ENCODE measurements at regions not wholly inside any gene's neighbourhood (a gene's known extent, or its start where the extent isn't known, plus 50 kb on each side); places are given as distances from the start of the nearest gene placed in this dataset.

GRCh38 chr11:129584316-129584715 is 208.7 kb downstream of the BARX2 start:
- no TSS peak for BruUV-seq (replicated peaks)
- no peaks in the 10 kb centered on the region for H3K4me1 ChIP-seq (ENCODE audit: control insufficient read depth in 1 of 2, insufficient read depth in 2 of 2, low read length in 2 of 2)
- no peak overlapping the region for H3K9ac ChIP-seq (ENCODE audit: low read length)
- intact Hi-C loops (cut with micrococcal nuclease), result no loop called here
- no peak overlapping the region for H2AFZ ChIP-seq (ENCODE audit: low read depth, low read length, poor library complexity, severe bottlenecking)
- no peaks in the 10 kb centered on the region for H3K9me3 ChIP-seq (ENCODE audit: control insufficient read depth in 1 of 2, insufficient read depth in 1 of 2, low read depth in 1 of 2, low read length in 2 of 2)
- H3K4me3 ChIP-seq (replicated peaks in 1 of 2; ENCODE audit: low read depth in 1 of 2, low read length in 2 of 2), result no peak overlapping the region
- ChIA-PET RAD21 (ENCODE audit: low non-redundant PET in 1 of 2, low total read pairs in 2 of 2, uncharacterized antibody in 2 of 2, unreplicated experiment in 2 of 2) (no interaction called here), POLR2A (no interaction called here), CTCF (no interaction called here)
- no peaks in the 10 kb centered on the region for H4K20me1 ChIP-seq (ENCODE audit: insufficient read depth)
- H3K27ac ChIP-seq (ENCODE audit: low read depth, low read length), result no peak overlapping the region
- no peak for DNase-seq (ENCODE audit: low read depth, low spot score)
- H3K4me2 ChIP-seq (ENCODE audit: low read length), result no peak overlapping the region
- H3K9me2 ChIP-seq (ENCODE audit: insufficient read depth), result no peaks in the 10 kb centered on the region
- H3K27me3 ChIP-seq (ENCODE audit: insufficient read depth, low read length), result peaks cover 7% of the 10 kb centered on the region; the same call in 1 of the 2 replicates
- no peak for ATAC-seq
- H3K36me3 ChIP-seq (ENCODE audit: control insufficient read depth in 1 of 2, insufficient read depth in 2 of 2, low read length in 2 of 2), result no peaks in the 10 kb centered on the region
- no peaks in the 10 kb centered on the region for H3K79me2 ChIP-seq (ENCODE audit: insufficient read depth, low read length)
- TF ChIP-seq FOSL1 (IDR thresholded peaks at IDR 0.05; ENCODE audit: low read depth), result no peak
- no peak for TF ChIP-seq CBX3 (IDR thresholded peaks at IDR 0.05; ENCODE audit: low read depth)
- TF ChIP-seq EZH2 (IDR thresholded peaks at IDR 0.05), result no peak
- no peak for TF ChIP-seq ATF3 (IDR thresholded peaks at IDR 0.05)
- TF ChIP-seq, protein P1, sequence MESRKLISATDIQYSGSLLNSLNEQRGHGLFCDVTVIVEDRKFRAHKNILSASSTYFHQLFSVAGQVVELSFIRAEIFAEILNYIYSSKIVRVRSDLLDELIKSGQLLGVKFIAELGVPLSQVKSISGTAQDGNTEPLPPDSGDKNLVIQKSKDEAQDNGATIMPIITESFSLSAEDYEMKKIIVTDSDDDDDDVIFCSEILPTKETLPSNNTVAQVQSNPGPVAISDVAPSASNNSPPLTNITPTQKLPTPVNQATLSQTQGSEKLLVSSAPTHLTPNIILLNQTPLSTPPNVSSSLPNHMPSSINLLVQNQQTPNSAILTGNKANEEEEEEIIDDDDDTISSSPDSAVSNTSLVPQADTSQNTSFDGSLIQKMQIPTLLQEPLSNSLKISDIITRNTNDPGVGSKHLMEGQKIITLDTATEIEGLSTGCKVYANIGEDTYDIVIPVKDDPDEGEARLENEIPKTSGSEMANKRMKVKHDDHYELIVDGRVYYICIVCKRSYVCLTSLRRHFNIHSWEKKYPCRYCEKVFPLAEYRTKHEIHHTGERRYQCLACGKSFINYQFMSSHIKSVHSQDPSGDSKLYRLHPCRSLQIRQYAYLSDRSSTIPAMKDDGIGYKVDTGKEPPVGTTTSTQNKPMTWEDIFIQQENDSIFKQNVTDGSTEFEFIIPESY (IDR thresholded peaks at IDR 0.05; ENCODE audit: extremely low read depth, insufficient replicate concordance, low read length), result no peak
- TF ChIP-seq ZNF274 (IDR thresholded peaks at IDR 0.05; ENCODE audit: low read depth, low read length), result no peak
- TF ChIP-seq CEBPB (IDR thresholded peaks at IDR 0.05; ENCODE audit: low read depth), result no peak
- TF ChIP-seq SRF (IDR thresholded peaks at IDR 0.05; ENCODE audit: low read depth), result no peak

Measured in HCT116 (cell line).